ENCODE measurements at regions not wholly inside any gene's neighbourhood (a gene's known extent, or its start where the extent isn't known, plus 50 kb on each side); places are given as distances from the start of the nearest gene placed in this dataset.
"Not testable (repeated sequence)": the region's sequence is repeated elsewhere in the genome, so short reads cannot be mapped to it uniquely, and the experiment has no call there.

DNA sequence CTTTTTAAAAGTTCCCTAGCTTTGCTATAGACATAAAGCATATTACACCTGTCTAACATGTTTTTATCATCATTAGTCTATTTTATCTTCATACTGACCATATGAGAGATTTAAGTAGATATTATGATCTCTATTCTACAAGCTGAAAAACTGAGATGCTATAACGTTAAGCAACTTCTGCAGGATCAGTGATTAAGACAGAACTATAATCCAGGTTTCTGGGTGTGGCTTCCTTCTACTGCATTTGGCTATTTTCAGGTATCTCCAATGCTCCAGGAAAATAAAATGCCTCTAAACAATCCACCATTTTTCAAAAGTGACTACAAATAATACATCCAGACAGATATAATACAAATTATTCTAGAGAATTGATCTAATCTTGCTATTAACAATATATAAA, 53.4 kb downstream of the RGS2 start:
- DNase-seq, result no peak

DNA sequence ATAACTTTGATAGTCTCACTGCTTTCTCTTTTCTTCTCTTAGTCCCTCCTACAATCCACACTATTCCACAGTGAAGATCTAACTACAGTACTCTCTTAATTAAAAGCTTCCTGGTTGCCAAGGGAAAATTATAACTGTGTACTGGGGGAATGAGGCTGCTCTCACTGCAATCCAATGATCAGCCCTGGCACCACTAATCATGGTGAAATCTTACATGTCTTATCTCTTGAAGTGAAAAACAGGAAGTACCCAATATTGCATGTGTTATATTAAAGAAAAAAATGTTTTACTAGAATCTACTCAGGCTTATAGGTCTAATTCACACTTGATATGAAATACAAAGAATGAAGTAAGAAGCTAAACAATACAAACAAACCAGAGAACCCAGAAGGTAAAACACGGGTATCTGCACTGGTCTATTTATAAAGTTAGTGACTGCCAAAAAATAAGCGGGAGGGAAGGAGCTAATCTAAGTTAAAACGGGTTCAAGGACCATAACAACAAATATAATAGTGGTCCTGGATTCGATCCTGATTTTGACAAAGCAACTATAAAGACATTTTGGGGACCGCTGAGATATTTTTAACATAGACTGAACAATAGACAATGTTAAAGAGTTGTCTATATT, 57.5 kb downstream of the RGS2 start:
- peak in 1 of 5 experiments; percentile 22 for DNase-seq

DNA sequence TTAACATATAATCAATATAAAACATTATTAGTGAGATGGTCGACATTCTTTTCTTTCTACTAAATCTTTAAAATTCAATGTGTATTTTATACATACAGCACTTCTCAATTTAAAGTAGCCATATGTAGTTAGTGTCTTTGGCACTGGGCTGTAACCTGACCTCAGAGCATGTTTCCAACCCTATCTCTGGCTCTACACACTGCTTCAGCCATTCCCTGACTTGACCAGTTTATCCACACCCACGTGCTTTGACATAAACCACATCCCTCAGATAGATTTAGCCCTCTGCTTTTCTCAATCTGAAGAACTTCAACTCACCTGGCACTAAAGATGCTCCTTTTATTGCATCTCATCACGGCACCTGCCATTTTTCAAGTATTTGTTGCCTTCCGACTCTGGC, 58.3 kb downstream of the RGS2 start:
- no peak for DNase-seq

DNA sequence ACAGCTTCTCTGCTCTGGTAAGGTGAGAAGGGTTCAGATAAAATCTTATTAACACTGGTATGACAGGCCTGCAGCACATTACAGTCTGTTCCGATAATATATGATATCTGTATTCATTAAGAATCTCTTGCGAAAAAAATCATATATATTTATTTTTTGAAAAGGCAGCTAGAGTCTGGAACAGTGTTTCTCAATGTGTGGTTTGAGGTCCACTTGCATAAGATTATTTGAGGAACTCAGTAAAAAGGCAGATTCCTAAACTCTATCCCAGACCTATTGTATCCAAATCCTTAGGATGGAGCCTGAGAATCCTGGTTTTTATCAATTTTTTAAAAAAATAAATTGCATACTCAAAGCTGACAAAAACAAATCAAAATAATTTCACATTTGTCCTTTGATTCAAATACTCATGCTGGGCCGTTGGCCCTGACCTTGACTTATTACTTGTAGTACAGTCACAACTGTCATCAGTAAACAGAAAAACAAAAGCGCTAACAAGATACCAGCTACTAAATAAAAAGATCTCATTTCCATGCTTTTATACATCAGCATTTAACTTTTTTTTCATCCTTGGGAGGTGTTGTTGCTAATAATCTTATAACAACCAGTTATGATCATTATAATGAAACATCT, 60.6 kb downstream of the RGS2 start:
- DNase-seq, result no peak

DNA sequence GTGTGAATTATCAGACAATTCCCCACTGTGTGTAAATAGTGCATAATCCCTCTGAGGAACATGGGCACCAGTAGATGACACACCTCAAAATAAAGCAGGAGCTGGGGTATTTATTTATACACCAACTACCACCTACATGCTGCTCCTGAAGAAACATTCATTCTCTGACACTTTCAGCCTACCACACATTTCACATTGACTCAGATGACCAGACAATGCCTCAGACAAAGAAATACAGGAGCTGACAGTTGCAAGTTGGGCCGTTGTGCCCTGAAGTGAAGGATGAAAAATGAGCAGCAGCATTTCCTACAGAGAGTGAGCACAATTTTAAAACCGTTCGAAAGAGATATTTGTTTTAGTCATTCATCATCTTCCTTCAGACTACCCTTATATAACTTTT, 63.2 kb downstream of the RGS2 start:
- DNase-seq, result no peak

DNA sequence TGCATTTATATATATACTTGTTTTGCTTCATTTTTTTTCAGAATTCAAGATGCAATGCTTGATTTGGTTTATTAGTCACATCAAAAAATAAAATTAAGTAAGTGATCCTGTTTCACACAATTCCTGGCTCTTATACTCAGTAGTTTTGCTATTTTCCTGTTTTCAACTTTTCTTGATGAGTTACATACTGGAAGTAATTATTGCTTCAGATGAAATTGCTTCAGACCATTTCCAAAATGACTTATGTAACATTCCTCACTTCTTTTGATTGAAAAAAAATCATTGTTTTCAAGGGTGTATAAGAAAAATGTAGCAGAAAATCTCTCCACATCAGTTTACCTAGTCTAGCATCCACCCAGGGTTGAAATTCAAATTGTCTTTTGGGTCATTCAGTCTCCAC, 65.0 kb downstream of the RGS2 start:
- DNase-seq, result no peak

DNA sequence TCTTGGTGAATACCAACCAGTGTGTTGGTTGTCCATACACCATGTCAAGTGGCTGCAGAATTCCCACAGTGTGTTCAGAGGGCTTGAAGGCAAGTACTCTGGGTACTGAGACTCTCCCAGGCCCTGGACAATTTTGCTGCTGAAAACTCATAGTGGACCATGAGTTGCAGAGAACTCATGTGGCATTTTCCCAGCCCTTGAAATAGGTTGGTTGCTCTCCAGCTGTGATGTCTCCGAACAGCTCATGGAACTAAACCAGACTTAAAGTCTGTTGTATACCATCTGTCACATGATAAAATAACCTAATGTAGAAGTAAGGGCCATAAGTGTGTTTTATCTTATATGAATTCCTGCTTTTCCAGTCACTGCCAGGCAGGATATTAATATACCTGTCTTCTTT, 67.8 kb downstream of the RGS2 start:
- no peak for DNase-seq

DNA sequence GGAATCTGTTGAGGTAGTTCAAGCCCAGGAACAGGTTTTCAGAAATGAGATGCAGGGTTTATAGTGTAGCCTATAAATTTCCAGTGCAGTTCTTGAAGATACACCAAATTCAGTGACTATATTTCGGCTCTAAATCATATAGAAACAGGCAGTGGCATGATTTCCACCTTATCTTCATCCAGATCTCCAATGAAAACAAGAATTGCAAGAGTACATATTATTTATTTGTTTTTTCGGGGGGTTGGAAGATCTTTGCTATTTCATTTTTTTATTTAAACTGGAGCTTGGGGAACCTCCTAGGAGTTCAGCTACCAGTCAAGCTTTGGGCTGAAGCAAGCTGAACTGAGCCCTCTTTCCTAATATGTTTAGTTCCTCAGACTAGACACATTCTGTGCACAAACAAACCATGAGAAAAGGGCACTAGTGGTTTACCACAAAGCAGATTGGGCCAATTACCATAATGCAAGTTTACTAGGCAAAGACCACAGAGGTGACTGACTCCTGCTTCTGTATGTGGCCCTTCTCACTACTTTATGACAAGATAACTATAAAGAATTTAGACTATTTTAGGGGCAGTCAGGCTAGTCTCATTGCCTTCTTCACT, 68.5 kb downstream of the RGS2 start:
- DNase-seq, result peak in 1 of 5 experiments; percentile 74

DNA sequence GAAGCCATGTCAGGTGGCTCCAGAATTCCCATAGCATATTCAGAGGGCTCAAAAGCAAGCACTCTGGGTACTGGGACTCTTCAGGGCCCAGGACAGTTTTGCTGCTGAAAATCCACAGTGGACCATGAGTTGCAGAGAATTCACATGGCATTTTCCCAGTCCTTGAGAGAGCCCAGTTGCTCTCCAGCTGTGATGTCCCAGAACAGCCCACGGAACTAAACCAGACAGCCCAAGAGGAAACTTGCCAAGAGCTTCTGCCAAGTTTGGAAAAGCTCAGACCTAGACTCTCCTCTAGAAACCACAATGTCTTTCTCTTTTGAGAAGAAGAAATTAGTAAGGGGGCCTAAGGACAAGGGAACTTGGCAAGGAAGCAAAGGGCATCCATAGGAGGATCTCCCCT, 69.4 kb downstream of the RGS2 start:
- DNase-seq, result no peak

DNA sequence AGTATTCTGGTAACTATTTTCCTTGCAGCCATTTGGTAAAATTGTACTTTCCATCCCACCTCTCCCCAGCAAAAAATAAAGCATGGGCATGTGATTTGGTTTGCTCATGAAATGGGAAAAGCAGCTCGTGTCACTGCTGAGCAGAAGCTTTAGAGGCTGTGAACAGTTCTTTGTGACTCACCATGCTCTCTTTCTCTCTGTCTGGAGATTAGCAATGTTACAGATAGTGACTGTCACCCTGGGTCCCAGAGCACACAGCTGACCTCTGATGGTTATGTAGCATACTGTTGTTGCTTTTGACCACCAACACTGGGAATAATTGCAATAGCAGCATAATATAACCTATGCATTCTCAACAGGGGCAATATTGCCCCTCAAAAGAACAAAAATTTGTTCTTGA, 70.6 kb downstream of the RGS2 start:
- no peak for DNase-seq

DNA sequence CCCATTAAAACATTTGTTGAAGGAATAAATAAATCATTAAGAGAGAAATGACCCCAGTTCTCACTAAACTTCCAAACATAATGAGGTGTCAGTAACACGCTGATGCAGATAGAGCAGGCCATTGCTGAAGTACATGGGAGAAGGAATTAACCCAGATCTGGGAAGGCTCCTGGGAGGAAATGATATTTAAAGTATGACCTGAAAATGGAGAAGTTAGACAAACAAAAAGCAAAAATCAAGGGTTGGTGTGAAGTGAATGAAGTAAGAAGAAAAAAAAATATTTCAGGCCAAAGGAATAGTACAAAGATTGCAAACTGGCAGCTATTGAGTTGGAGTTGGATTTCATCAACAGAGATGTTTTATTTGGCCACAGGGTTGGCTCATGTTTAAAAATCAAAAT, 71.4 kb downstream of the RGS2 start:
- DNase-seq, result no peak

DNA sequence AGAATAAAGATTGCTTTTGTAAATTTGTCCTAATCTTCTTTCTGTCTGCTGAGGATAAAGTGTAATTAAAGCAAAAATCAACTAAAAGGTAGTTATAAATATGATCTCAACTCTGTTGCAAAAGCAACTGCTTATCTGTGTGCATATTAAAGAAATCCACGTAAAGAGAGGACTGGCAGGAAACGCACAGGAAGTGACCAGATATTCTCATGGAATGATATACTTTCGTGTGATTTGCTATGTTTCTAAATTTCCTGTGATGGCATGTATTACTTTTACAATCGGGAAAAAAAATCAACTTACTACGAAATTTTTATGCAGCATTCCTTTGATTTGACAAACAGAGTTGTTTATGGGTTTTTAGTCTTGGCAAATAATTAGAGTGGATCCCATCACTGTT, 75.4 kb downstream of the RGS2 start:
- no peak for DNase-seq

DNA sequence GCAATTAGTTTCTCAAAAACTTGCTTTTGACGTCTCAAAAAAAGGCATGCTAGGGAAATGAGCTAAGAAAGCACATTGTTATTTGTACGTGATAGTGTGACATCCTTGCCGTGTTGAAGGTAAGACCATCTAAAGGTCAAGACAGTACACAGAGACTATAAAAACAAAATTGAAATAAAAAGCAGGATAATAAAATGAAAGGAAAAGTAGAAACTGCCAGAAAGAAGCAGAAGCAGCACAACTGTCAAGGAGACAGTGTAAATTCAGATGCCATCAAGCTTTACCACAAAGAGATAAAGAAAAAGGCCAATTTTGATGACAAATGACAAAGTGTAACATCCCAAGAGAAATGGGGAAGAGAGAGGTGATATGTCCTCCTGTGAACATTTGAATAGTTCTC, 76.5 kb downstream of the RGS2 start:
- not testable (repeated sequence) for DNase-seq

DNA sequence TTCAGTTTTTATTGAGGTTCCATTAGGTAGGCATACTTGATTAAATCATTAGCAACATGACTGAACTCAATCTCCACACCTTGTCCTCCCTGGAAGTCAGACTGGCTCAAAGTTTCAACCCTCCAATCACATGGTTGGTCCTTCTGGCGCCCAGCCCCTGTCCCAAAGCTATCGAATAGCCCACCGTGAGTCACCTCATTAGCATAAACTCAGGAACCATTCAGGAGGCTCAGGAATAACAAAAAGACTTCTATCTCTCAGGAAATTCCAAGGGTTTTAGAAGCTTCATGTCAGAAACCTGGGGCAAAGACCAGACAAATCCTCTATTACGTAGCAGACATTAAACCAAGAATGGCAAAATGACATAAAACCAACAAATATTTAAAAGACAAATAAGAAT, 78.6 kb downstream of the RGS2 start:
- no peak for DNase-seq

DNA sequence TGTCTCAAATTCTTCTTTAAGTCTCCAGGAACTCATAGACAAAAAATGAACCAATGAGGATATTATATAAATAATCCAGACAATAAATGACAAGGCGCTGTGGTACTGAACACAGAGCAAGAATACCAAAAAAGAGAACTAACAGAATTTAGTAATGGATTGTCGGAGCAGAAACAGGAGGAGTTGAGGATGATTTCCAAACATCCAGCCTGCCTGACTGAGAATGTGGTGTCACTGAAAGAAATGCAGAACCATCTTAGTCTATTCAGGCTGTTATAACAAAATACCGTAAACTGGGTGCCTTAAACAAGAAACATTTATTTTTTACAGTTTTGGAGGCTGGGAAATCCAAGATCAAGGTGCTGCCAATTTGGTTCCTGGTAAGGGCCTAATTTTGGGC, 79.7 kb downstream of the RGS2 start:
- DNase-seq, result no peak

DNA sequence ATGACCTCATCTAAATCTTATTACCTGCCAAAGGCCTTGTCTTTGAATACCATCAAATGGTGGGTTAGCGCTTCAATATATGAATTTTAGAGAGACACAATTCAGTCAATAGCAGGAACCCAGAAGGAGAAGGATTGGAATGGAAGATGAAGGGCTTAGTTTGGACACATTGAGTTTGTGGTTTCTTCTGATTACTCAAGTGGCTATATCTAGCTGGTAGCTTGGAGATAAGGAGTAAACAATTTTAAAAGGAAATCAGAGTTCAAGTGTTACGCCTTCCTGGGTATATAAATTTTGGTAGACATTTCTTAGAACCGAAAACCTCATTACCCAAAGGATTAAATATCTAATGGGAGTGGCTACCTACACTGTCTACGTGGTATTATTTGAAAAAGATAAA, 80.2 kb downstream of the RGS2 start:
- DNase-seq, result no peak

DNA sequence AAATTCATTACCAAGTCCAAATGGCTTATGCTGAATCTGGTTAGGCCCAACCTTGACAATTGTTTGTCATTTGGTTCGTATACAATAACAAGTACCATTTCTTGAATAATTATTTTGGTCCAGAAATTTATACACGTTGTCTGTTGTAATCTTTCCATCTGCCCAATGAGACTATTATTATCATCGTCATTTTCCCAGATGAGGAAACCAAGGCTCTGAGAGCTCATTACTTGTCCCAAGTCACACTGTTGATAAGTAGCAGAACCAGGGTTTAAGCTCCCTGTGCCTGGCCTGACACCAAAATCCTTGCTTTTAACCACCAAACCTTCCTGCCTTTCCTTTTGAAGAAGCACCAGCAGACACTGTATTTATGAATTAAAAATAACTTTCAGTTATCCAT, 81.3 kb downstream of the RGS2 start:
- no peak for DNase-seq

DNA sequence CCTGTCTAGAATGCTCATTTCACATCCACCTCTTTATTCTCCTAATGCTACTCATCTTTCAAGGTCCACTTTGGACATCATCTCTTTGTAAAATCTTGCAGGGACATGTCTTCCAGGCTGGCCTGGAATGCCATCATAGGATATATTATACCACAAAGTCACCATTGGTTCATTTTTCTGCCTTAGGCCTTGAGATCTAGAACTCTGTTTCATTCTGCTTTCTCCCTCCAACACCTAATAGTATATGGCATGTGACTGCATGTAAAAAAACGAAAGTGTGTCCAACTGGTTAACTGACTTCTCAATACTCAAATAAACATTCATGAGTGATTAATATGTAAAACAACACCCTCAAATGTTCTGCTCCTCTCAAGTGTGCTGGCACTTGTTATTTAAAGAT, 84.1 kb downstream of the RGS2 start:
- DNase-seq, result no peak

DNA sequence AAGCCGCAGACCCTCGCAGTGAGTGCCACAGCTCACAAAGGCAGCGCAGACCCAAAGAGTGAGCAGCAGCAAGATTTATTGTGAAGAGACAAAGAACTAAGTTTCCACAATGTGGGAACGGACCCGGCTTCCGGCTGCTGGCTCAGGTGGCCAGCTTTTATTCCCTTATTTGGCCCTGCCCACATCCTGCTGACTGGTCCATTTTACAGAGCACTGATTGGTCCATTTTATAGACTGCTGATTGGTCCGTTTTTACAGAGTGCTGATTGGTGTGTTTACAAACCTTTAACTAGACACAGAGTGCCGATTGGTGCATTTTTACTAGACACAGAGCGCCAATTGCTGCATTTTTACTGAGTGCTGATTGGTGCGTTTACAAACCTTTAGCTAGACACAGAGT, 86.6 kb downstream of the RGS2 start:
- not testable (repeated sequence) for DNase-seq

DNA sequence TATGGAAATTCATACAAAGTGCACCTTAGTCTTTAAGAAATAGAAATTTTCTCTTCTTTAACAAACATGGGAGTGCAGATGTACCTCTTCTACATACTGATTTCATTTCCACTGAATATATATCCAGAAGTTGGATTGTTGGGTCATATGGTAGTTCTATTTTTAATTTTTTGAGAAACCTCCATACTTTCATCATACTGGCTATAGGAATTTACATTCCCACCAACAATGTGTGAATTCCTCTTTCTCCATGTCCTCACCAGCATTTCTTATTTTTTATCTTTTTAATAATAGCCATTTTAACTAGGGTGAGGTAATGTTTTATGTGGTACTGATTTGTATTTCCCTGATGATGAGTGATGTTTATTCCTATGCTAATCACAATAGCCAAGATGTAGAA, 87.5 kb downstream of the RGS2 start:
- no peak for DNase-seq

DNA sequence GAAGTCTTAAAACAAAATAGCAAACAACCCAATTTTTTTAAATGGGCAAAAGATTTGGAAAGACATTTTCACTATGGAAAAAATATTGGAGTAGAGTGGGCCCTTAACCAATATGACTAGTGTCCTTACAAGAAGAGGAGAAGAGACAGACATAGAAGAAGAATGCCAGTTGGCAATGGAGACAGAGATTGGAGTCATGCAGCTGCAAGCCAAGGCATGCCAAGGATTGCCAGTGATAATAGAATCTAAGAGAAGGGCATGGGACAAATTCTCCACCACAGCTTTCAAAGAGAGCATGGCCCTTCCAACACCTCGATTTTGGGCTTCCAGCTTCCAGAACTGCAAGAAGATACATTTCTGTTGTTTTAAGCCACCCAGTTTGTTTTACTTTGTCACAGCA, 92.7 kb downstream of the RGS2 start:
- DNase-seq, result no peak

DNA sequence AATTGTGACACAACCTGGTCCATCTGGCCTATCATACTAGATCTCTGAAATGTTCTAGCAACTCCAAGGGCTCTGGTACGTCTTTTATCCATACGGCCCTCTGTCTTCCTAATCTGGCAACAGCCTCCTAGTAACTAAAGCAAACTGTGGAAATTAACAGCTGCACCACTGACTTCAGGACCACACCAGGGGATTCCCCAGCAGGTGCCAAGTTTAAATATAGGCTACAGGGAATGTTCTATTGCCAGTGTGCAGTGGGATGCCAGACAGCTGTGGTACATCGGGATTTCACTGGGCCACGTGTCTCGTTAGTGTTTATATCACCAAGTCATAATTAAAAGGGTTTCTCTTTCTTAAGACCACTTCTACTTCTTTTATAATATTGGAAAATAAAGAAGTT, 94.3 kb downstream of the RGS2 start:
- no peak for DNase-seq

DNA sequence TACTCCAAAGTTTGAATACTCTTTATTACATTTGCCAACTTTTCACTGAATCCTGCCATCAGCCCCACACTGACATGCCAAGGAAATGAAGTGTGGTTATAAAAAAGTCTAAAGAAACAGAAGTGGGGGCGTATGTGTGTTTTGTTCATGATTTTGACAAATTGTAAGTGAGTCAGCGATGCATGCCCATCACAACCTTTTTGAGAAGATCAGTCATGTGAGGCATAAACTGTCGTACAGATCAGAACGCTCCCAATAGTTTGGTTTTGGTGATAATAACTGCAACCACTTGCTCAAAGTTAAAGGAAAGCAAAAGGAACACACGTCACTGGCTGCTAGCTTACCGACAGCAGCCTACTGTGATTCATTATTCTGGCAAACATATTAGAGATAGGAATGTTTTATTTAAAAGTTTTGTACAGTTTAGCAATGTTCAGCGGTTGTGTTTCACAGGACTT, 95.6 kb downstream of the RGS2 start:
- peak in 1 of 5 experiments; percentile 24 for DNase-seq

DNA sequence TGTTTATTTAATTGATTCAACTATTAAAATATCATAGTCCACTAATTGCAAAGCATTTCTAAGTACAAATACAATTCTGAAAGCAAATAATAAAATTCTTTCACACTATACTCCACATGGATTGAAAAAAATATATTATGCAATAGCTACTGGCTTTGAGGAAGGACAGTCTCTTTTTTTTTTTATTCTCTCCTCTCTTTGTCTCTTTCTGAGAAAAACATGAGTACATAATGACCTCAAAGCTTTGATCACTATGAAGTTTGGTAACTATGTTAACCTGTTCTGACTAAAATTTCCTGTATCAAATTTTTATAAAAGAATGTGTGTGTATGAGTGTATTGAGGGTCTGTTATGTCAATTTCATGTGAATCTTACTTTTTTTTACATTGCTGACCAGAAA, 96.2 kb downstream of the RGS2 start:
- DNase-seq, result no peak

DNA sequence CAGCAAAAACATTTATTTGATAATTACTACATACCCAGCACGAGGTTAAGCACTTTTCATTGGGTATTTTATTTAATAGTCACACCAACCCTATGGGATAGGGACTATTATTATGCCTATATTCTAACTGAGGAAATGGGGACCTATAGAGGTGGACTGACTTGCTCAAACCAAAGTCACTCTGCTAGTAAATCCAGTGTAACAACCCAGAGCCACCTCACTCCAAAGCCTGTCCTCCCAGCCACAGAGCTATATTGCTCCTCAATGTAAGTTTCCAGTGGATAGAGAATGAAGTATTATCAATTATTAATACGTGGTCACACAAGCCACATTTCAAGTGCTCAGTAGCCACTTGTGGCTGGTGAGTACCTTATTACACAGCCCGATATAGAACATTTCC, 97.5 kb downstream of the RGS2 start:
- DNase-seq, result no peak
